ENCODE measurements at regions not wholly inside any gene's neighbourhood (a gene's known extent, or its start where the extent isn't known, plus 50 kb on each side); places are given as distances from the start of the nearest gene placed in this dataset.
"Not testable (repeated sequence)": the region's sequence is repeated elsewhere in the genome, so short reads cannot be mapped to it uniquely, and the experiment has no call there.

DNA sequence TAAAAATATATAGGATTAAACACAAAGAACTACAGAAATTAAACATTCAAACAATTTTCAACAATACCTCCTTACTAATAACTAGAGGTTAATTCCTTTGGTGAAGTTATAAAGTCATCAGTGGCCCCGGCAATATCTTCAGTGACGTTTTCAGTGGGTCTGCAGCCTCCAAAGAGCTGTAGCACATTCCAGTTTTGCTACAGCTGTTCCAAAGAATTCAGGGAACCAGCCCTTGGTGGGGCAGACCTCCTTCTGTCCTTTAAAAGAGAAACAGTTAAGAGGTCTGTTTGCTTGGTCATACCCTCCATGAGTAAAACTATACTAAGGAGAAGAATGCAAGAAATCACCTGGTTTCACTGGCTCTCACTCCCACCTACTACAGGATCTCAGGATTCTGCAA is 99.2 kb upstream of the ZDHHC17 start:
- no peak for DNase-seq (ENCODE audit: low read depth)

DNA sequence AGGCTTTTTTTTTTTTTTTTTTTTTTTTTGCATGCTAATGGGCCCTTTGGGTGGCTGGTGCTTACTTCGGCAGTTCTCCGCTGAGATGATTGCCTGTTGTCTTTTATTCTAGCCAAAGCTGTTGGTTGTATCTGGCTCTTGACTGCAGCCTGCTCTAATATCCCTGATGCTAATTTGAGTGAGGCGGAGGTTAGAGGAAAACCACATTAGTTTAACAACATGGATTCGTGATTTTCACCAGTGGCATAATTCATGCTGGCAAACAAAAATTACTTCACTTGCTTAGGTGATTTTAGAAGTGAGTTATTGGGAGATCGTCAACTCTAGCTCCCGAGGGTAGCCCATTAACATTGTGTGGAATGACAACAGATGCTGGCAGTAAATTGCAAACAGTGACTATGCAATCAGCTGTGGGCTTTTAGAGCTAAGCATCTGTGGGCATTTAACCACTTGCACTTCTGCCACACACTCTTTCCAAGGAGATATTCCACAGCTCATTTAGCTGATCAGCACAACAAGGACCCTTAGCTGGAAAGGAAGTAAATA is 97.6 kb upstream of the ZDHHC17 start:
- no peak for DNase-seq (ENCODE audit: low read depth)

DNA sequence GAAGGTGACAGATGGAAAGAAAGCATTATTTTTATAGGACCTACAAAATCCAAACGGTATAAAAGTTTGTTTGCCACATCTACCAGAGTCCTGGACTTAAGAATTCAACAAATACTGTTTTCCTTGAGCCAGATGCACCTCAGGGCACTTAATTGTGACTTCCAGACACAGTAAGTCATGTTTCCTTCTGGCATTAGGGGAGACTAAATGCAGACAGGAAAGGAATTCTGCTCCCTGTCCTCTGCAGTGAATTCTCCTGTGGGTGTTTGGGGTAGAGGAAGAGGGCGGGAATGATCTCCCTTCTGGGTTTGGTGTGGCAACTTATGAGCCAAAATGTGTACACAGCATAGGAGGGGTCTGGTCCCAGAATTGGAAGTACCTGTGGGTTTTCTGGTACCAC is 93.9 kb upstream of the ZDHHC17 start:
- DNase-seq (ENCODE audit: low read depth): no peak

DNA sequence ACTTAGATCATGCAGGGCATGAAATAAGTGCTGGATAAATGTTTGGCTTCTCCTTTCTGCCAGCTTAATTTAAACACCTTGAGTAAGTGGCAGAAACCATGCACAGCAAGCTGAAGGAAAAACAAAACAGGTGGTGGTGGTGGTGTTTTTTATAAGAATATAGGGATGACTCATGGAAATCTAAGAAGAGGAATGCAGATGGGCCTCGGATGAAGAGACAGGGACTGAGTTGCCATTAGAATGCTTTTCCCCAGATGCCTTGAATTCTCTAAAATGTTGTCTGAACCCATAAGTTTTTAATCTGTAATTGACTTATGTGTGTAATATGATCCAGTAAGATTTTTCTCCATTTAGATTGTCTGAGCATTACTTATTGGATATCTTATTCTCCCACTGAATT is 93.1 kb upstream of the ZDHHC17 start:
- no peak for DNase-seq (ENCODE audit: low read depth)

DNA sequence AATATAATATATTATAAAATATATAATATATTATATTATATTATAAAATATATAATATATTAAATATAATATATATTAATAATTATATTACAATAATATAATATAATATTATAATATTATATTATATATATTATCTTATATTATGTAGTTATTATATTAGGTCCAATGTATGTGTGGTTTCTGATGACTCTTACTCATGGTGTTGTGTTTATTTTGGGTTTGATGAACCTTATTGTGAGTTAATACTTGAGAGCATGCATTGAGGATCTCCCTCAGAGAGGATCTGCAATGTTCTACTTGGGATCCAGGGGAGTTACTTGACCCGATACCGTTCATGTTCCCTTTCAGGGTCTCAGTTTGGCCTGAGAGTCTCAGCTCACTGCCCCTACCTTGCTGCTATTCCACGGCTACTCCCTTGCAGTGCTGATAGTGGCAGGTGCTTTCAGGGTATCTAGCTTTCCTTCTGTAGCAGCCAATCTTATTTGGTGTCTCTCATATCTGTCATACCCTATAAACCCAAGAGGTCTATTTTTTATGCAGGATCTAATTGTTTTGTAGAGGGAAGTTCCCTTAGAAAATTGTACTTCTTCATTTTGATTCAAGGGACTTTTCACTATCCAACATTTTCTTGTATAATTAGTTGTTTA is 89.1 kb upstream of the ZDHHC17 start:
- DNase-seq (ENCODE audit: low read depth): no peak

DNA sequence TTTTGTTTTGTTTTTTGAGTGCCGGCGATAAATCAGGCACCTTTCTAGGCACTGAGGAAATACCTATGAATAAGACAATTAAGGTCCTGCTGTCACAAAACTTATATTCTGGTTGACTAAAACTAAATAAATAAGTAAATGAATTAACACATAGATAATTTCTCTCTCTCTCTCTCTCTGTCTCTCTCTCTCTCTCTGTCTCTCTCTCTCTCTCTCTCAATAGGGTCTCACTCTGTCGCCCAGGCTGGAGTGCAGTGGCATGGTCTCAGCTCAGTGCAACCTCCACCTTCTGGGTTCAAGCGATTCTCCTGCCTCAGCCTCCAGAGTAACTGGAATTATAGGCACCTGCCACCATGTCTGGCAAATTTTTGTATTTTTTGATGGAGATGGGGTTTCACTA is 87.7 kb upstream of the ZDHHC17 start:
- DNase-seq (ENCODE audit: low read depth): not testable (repeated sequence)

DNA sequence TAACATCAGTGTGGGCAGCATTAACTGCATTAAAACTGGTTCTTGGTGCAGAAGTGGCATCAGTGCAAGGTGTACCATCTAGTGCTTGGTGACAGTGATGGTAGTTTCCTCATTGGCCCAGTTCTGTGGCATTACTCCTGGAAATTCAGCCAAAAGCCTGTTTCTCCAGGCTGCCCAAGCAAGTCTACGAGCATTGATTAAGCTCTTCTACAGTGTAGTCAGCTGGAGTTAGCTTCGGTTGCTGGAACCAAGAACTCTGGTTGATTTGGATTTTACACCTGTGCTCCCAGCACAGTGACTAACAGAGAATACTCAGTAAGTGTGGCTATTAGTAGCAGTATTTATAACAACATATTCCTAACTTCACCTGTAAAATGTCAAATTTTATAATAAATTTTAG is 84.9 kb upstream of the ZDHHC17 start:
- no peak for DNase-seq (ENCODE audit: low read depth)

DNA sequence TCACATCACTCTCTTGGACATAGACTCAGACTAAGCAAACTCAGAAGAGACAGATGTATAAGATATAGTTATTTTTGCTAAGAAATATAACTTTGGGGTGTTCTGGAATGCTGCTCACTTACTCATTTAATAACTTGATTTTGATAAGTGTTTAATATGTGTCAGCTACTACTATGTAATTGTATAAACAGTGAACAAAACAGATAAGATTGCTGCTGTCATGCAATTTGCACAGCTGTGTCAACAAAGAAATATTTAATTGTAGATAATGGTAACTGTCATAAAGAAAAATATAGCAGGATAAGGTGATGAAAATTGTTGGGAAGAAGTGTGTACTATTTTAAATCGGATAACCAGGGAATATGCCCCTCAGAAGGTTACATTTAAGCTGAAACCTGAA is 84.1 kb upstream of the ZDHHC17 start:
- no peak for DNase-seq (ENCODE audit: low read depth)

DNA sequence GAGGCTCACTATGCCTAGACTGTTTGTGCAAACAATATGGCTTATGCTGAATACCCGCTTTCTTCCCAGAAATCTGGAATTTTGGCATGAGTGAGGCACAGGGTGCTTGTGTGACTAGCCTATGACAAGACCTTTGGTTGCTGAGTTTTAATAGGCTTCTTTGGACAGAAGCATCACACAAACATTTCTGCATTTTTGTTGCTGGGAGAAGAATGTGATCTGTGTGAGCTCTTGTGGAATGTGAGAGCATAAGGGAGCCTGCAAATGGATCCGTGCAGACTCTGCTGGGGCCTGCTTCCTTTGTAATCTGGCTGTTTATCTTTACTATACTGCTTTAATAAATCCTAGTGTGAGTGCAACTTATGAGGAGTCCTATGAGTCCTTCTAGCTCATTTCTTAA is 83.0 kb upstream of the ZDHHC17 start:
- DNase-seq (ENCODE audit: low read depth): no peak

DNA sequence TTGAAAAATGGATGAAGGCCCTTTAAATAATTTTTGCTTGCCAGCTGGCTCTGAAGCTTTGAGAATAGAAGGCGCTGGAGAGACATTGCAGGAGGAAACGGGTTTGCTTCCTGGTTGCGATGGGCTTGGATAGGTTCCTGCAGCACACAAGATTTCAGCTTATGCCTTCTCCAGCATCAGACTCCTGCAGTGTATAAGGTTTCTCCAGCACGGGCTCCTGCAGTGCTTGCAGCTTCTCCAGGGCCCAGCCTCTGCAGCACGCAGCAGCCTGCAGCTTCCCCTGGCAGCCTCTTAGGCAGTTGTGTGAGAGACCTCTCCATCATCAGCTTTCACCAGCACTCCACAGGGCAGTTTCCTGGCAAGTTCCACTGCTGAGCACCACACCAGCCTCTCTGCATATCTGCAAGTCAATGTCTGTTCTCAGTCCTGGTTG is 78.7 kb upstream of the ZDHHC17 start:
- no peak for DNase-seq (ENCODE audit: low read depth)

DNA sequence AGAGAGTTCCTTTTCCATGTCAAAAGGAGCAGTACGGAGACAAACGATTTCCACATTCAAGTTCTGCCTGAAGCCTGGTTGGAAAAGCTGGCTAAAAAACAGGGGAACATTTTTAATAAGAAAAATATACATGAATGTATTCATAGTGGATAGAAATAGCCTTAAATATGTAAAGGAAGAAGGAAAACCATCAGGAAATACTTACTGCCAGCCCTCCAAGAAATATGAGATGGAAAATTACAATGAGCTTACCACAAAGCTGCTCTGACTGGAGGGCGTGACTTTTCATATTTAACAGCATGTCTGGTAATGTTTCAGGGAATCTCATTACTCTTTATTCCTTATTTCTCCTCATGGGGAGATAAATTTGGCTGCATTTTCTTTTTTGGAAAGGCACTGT is 75.9 kb upstream of the ZDHHC17 start:
- DNase-seq (ENCODE audit: low read depth): no peak

DNA sequence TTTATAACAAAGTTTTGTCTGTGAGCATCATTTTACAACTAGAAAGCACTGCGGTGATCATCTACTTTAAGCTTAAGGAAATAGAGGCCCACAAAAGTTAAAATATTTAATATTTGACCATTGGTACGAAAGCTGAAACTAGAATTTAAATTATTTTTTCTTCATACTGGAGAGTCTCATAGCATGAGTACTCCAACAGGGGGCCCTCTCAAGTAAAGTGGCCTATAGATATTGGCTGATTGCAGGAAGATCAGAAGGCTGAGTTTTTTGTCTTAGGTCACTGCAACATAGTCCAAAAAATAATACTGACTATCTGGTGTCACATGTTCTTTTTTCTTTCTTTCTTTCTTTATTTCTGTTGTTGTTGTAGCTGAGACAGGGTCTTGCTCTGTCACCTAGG is 75.3 kb upstream of the ZDHHC17 start:
- DNase-seq (ENCODE audit: low read depth): no peak

DNA sequence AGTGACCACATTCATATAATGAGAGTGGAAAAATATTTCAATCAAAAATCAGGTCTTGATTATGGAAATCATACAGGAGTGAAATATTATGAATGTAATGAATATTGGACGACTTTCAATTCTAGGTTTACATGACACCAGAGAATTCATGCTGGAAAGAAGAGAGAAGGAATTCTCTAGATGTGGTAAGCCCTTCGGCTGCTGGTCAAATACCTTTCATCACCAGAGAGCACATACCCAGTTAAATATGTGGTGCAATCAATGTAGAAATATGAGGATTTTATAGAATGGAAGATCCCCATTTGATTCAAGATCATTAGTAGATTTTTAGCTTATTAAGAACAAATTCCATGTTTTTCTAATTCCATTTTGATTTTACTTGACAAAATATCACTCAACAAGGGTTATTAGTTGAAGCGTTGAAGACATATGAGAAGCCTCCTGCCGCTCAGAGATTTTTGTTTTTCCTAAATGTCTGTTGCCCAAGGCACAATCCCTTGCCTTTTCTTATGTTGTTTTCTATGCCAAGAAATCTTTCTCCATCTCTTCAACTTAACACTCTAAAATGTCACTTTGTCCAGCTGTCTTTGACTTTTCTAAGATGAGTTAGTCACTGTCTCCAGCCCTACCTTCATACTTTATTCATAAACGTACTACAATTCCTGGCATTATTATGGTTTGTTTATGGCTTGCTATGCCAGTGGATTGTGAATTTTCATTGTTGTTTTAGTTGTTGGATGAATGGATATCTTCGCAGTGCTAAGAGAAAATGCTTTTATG is 72.8 kb upstream of the ZDHHC17 start:
- no peak for DNase-seq (ENCODE audit: low read depth)

DNA sequence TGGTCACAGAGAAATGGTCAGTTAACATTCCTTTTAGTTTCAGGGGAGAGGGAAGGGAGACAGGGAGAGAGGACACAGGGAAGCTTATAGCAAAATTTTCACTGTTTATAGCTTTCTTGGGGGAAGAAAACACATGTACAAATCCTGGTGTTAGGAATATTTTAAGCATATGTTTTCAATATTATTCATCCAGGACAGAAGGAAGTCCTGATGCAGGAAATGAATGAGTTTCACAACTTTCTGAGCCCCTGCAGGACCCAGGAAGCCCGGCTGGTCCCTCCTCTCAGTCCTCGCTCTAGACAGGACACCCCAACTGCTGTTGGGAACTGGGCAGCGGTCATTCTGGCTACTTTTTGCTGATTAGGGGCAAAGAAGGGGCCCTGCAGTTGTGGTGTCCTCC is 71.1 kb upstream of the ZDHHC17 start:
- DNase-seq (ENCODE audit: low read depth): no peak

DNA sequence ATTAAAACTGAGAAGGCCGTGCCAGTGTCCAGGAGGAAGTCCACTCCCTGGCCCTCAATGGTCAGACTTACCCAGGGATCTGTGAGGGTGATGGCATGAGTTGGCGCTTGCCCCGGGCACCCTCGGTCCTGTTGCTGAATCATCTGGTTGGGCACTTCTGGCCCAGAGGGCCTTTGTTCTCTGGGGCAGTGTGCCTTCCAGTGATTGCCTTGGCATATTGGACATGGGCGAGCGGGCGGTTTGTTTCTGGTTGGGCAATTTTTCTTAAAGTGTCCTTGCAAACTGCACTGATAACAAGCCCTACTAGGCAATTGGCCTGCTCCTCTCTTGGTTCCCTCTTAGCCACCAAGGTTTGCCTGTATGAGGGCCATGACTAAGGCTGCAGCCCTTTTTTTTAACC is 69.5 kb upstream of the ZDHHC17 start:
- DNase-seq (ENCODE audit: low read depth): no peak

DNA sequence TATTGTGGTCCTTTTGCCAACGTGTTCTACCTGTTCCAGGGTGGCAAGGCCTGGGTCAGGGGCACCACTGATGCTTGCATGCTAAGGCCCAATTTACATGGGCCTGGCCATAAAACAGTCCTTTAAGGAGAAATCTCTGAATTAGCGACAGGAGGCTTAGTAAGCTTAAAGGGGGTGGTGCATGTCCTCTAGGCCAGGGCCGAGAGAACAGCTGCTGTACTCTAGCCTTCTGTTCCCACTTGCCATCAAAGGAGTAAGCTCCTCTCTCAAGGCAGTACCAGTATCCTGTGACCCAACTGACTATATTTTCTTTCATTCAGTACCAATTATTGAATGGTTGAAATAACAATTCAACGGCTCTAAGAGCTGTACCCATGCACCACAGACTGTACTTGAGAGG is 67.7 kb upstream of the ZDHHC17 start:
- no peak for DNase-seq (ENCODE audit: low read depth)

DNA sequence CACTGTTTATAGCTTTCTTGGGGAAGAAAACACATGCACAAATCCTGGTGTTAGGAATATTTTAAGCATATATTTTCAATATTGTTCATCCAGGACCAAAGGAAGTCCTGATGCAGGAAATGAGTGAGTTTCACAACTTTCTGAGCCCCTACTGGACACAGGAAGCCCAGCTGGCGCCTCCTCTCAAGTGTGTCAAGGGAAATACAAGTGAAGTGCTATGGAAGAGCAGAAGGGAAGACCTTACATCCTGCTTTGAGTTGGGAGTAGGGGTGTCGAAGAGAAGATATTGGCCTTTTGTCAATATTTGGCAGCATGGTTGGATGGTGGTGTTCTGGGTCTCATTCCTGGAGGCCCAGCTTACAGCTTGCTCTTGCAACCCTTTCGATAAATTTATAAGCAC is 66.1 kb upstream of the ZDHHC17 start:
- no peak for DNase-seq (ENCODE audit: low read depth)

DNA sequence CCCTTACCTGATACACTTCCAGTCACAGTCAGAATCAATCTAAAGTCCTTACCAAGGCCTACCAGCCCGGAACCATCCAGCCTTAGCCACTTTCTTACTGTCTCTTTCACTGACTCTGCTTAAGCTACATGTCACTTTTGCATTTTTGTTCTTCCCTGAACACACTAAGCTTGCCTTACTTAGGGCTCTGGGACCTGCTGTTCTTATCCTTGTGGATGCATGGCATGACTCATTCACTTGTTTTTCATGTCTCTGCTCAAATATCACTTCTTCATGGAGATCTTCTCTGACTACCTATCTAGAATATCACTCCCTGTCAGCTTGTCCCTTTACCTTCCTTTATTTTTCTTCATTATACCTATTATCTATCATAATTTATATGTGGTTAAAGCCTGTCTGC is 65.6 kb upstream of the ZDHHC17 start:
- DNase-seq (ENCODE audit: low read depth): no peak

DNA sequence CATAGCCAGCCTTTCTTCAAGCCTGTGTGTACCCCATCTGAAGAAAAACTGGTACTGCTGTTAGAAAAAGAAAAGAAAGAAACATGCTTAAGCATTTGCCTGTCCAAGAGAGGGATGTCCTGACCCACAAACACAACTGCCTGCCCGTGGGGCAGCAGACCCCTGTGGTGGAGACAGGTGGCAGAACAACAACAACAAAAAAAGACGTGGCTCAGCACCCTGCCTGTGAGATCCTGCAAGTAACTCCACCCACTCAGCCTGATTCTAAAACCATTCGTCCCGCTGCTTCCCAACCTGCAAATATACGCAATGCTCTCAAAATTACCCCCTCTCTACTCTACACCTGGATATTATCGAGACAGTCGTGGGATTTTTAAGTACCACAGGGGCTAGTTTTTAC is 64.9 kb upstream of the ZDHHC17 start:
- DNase-seq (ENCODE audit: low read depth): no peak

DNA sequence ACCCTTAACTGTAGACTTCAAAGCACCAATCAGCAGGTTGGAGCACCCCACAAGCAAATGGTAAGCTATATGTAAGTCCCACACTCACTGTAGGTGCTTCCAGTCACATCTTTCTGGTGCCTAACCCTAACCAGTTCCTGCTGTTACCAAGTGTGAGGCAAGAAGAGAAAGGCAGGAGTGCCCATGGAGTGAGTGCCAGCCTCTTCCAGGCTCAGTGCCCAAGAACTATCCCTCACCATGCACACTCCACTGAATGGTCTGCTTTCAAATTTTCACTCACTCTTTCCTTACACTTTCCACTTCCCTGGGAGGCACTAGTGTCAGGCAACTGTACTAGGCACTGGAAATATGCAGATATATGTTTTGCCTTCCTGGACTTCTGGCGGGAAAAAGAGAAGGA is 62.2 kb upstream of the ZDHHC17 start:
- DNase-seq (ENCODE audit: low read depth): no peak

DNA sequence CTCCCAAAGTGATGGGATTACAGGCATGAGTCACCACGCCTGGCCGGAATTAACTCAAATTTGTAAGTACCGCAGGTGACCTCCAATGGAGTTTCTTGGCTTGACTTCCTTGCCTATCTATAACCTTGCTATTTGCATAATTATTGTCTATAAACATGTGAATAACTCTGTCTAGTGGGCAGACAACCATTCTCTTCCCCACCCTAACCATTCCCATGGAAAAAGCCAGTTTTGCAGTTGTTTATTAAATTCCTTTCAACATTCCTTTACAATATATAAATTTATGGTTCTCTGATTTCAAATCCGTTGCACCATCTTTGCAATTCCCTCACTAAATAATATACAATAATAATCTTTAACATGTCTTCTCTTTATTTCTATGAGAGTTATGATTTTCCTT is 61.0 kb upstream of the ZDHHC17 start:
- no peak for DNase-seq (ENCODE audit: low read depth)

DNA sequence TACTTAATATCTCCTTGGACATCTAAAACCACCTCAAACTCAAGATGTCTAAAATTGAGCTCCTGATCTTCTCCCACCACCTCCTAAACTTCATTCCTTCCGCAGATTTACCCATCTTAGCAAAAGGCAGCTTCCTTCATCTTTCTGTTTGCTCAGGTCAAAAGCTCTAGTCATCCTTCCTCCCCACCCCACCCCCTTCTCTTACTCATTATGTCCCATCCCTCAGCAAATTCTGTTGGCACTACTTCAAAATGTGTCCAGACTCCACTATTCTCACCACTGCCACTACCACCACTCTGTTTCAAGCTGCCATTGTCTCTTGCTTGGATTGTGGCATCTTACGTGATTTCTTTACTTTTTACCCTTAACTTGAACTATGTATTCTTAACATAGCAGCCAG is 59.2 kb upstream of the ZDHHC17 start:
- DNase-seq (ENCODE audit: low read depth): no peak

DNA sequence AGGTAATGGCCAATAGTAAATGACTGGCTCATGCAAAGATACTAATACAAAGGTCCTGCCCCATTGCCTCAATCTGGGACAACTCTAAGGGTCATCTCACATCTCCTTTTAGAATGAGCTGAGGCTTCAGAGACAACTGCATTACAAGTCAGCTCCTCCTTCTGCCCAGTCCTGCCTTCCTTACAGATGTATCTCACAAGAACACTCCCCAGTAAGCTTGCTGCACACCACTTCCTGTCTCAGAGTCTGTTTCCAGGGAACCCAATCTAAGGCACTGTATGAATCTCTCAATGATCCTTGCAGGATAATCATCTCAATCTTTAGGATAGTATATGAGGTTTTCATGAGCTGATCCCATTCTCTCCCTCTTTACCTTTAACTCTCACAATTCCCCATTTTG is 57.8 kb upstream of the ZDHHC17 start:
- no peak for DNase-seq (ENCODE audit: low read depth)

DNA sequence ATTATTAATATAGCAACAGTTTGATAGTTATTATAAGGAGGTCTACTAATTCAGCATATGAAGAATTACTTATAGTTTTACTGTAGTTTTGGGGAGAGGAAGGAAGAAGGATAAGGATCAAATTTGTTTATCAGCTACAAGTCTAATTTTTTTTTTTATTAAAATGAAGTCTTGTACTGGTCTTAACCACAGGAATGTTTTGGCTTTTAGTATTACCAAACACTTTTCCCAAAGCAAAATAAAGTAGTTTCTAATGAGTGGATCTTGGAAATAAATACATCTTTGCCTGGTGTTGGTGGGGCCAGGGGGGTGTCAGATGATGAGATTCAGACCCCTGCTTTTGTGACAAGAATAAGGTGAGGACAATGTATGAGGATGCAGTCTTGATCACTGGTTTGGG is 57.2 kb upstream of the ZDHHC17 start:
- no peak for DNase-seq (ENCODE audit: low read depth)

Data from stimulated activated CD8-positive, alpha-beta memory T cell treated with anti-CD3 and anti-CD28 coated beads, Interleukin-15, amount 100 ng/mL, for 1 hour (primary cell).